ENCODE measurements at regions not wholly inside any gene's neighbourhood (a gene's known extent, or its start where the extent isn't known, plus 50 kb on each side); places are given as distances from the start of the nearest gene placed in this dataset.

DNA sequence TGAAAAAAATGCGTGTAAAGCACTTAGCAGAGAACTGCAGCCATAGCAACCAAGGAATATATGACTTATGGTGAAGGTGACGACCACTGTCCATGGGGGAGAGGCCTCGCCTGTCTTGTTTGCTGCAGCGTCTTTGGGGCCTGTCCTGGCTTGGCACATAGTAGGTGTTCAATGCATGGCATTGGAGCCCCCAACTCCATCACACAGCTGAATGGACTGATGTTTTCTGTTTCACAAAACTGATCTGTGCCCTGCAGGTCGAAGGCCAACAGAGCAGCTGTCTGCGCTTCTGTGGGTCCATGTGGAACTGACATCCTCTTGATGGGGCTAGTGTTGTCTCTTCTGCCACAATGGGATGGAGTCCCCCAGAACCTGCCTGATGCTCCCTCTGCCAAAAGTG lies 296.0 kb downstream of the PTPRU start:
- TF ChIP-seq TAF1 (IDR thresholded peaks at IDR 0.05; ENCODE audit: low read depth, low read length) (no peak), POLR2AphosphoS5 (IDR thresholded peaks at IDR 0.05; ENCODE audit: low read depth, low read length) (no peak), POU2F2 (IDR thresholded peaks at IDR 0.05; ENCODE audit: low read depth, low read length) (no peak), SPI1 (IDR thresholded peaks at IDR 0.05; ENCODE audit: low read depth, low read length) (no peak), PAX5 (IDR thresholded peaks at IDR 0.05; ENCODE audit: insufficient read depth, low read length, severe bottlenecking) (no peak), POLR2A (IDR thresholded peaks at IDR 0.05; ENCODE audit: low read depth, low read length) (no peak)
- DNase-seq (ENCODE audit: insufficient read length, low spot score) (no peak), FAIRE-seq (no peak)

- no peak for FAIRE-seq
- no peak for TF ChIP-seq TAF1 (IDR thresholded peaks at IDR 0.05; ENCODE audit: low read depth, low read length)
- no peak for TF ChIP-seq POLR2A (IDR thresholded peaks at IDR 0.05; ENCODE audit: low read depth, low read length)
- TF ChIP-seq SPI1 (IDR thresholded peaks at IDR 0.05; ENCODE audit: low read depth, low read length) = no peak
- no peak for TF ChIP-seq POLR2AphosphoS5 (IDR thresholded peaks at IDR 0.05; ENCODE audit: low read depth, low read length)
- TF ChIP-seq POU2F2 (IDR thresholded peaks at IDR 0.05; ENCODE audit: low read depth, low read length) = no peak
- TF ChIP-seq PAX5 (IDR thresholded peaks at IDR 0.05; ENCODE audit: insufficient read depth, low read length, severe bottlenecking) = no peak
- no peak for DNase-seq (ENCODE audit: insufficient read length, low spot score)
Observed at GRCh38 chr1:29531596-29531995, 295.3 kb downstream of the PTPRU start.

GRCh38 chr1:29529677-29530278 lies 293.5 kb downstream of the PTPRU start:
- DNase-seq (ENCODE audit: insufficient read length, low spot score) (no peak), FAIRE-seq (no peak)
- TF ChIP-seq POU2F2 (IDR thresholded peaks at IDR 0.05; ENCODE audit: low read depth, low read length) (no peak), TAF1 (IDR thresholded peaks at IDR 0.05; ENCODE audit: low read depth, low read length) (no peak), SPI1 (IDR thresholded peaks at IDR 0.05; ENCODE audit: low read depth, low read length) (no peak), POLR2A (IDR thresholded peaks at IDR 0.05; ENCODE audit: low read depth, low read length) (no peak), PAX5 (IDR thresholded peaks at IDR 0.05; ENCODE audit: insufficient read depth, low read length, severe bottlenecking) (no peak), POLR2AphosphoS5 (IDR thresholded peaks at IDR 0.05; ENCODE audit: low read depth, low read length) (no peak)

- DNase-seq (ENCODE audit: insufficient read length, low spot score) = no peak
- FAIRE-seq = no peak
- TF ChIP-seq POU2F2 (IDR thresholded peaks at IDR 0.05; ENCODE audit: low read depth, low read length) = no peak
- no peak for TF ChIP-seq POLR2A (IDR thresholded peaks at IDR 0.05; ENCODE audit: low read depth, low read length)
- no peak for TF ChIP-seq POLR2AphosphoS5 (IDR thresholded peaks at IDR 0.05; ENCODE audit: low read depth, low read length)
- TF ChIP-seq TAF1 (IDR thresholded peaks at IDR 0.05; ENCODE audit: low read depth, low read length) = no peak
- TF ChIP-seq SPI1 (IDR thresholded peaks at IDR 0.05; ENCODE audit: low read depth, low read length) = no peak
- TF ChIP-seq PAX5 (IDR thresholded peaks at IDR 0.05; ENCODE audit: insufficient read depth, low read length, severe bottlenecking) = no peak
Observed at GRCh38 chr1:29527314-29528004, 291.1 kb downstream of the PTPRU start.

- DNase-seq (ENCODE audit: insufficient read length, low spot score) (no peak), FAIRE-seq (no peak)
- TF ChIP-seq TAF1 (IDR thresholded peaks at IDR 0.05; ENCODE audit: low read depth, low read length) = no peak
- TF ChIP-seq POLR2A (IDR thresholded peaks at IDR 0.05; ENCODE audit: low read depth, low read length) = no peak
- TF ChIP-seq POLR2AphosphoS5 (IDR thresholded peaks at IDR 0.05; ENCODE audit: low read depth, low read length) = no peak
- TF ChIP-seq POU2F2 (IDR thresholded peaks at IDR 0.05; ENCODE audit: low read depth, low read length) = no peak
- no peak for TF ChIP-seq PAX5 (IDR thresholded peaks at IDR 0.05; ENCODE audit: insufficient read depth, low read length, severe bottlenecking)
- TF ChIP-seq SPI1 (IDR thresholded peaks at IDR 0.05; ENCODE audit: low read depth, low read length) = no peak
Observed at GRCh38 chr1:29525941-29526340, 289.6 kb downstream of the PTPRU start.

DNA sequence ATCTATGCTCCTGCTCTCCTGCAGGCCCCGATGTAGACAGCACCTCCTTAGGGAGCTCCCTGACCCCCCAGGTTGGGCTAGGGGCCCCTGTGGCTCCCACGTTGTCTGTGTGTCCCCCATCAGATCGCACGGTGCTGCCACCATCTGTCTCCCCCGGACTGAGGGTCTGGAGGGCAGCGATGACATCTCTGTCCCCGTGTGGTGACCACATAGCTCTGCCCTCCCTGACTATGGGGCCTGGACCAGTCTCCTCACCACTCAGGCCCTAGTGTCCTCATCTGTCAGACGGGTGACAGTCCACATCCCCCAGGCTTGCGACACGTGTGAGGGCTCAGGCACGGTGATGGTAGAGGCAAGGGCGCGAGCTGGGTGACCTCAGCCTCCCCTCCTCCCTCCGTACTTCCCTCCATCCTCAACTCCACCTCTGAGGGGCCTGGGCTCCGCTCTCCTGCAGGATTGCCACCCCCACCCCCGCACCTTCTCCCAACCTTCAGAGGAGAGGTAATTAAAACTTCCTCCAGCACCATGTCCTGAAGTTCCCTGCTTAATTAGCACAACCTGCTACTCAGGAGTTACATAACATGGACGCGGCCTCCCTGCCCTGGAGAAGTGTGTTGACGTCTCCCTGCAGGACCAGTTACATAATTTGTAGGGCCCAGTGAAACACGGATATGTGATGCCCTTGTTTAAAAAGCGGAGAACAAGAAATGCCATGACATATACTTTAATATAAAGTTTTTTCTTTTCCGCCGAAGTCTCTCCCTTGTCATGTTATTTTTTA lies 288.2 kb downstream of the PTPRU start:
- DNase-seq (ENCODE audit: insufficient read length, low spot score) = no peak
- FAIRE-seq = no peak
- TF ChIP-seq TAF1 (IDR thresholded peaks at IDR 0.05; ENCODE audit: low read depth, low read length) (no peak), SPI1 (IDR thresholded peaks at IDR 0.05; ENCODE audit: low read depth, low read length) (no peak), POU2F2 (IDR thresholded peaks at IDR 0.05; ENCODE audit: low read depth, low read length) (no peak), PAX5 (IDR thresholded peaks at IDR 0.05; ENCODE audit: insufficient read depth, low read length, severe bottlenecking) (no peak), POLR2A (IDR thresholded peaks at IDR 0.05; ENCODE audit: low read depth, low read length) (no peak), POLR2AphosphoS5 (IDR thresholded peaks at IDR 0.05; ENCODE audit: low read depth, low read length) (no peak)

DNA sequence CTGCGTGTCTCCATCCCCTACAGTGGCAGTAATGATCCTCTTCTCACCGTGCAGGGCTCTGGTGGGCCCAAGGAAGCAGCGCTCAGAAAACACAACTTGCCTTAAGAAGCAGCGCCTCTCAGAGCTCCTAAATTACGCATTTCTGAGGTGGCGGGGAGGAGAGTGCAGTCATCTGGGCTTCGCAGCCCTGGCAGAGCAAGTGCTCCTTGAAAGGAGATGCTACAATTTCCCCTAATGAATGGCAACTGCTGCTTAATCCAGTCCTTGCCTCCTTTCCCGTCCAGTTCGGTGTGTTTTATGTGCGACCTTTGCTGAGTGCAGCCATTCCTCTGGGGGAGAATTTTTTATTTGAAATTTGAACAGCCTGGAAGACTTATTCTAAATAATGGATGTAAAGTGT lies 287.3 kb downstream of the PTPRU start:
- TF ChIP-seq PAX5 (IDR thresholded peaks at IDR 0.05; ENCODE audit: insufficient read depth, low read length, severe bottlenecking) (no peak), POU2F2 (IDR thresholded peaks at IDR 0.05; ENCODE audit: low read depth, low read length) (no peak), POLR2A (IDR thresholded peaks at IDR 0.05; ENCODE audit: low read depth, low read length) (no peak), SPI1 (IDR thresholded peaks at IDR 0.05; ENCODE audit: low read depth, low read length) (no peak), TAF1 (IDR thresholded peaks at IDR 0.05; ENCODE audit: low read depth, low read length) (no peak), POLR2AphosphoS5 (IDR thresholded peaks at IDR 0.05; ENCODE audit: low read depth, low read length) (no peak)
- no peak for DNase-seq (ENCODE audit: insufficient read length, low spot score)
- no peak for FAIRE-seq

GRCh38 chr1:29523136-29523535 lies 286.8 kb downstream of the PTPRU start:
- no peak for DNase-seq (ENCODE audit: insufficient read length, low spot score)
- FAIRE-seq = no peak
- TF ChIP-seq SPI1 (IDR thresholded peaks at IDR 0.05; ENCODE audit: low read depth, low read length) (no peak), POLR2A (IDR thresholded peaks at IDR 0.05; ENCODE audit: low read depth, low read length) (no peak), POU2F2 (IDR thresholded peaks at IDR 0.05; ENCODE audit: low read depth, low read length) (no peak), POLR2AphosphoS5 (IDR thresholded peaks at IDR 0.05; ENCODE audit: low read depth, low read length) (no peak), TAF1 (IDR thresholded peaks at IDR 0.05; ENCODE audit: low read depth, low read length) (no peak), PAX5 (IDR thresholded peaks at IDR 0.05; ENCODE audit: insufficient read depth, low read length, severe bottlenecking) (no peak)
